Ishikawa (cell line): ENCODE measurements at regions not wholly inside any gene's neighbourhood (a gene's known extent, or its start where the extent isn't known, plus 50 kb on each side); places are given as distances from the start of the nearest gene placed in this dataset.

ENCODE experiments used
- CEBPB ChIP-seq: IDR thresholded peaks from 2 replicates; pipeline ENCODE4 v1.6.1; 2012
- CREB1 ChIP-seq: IDR thresholded peaks from 2 replicates; pipeline ENCODE4 v1.6.1; 2012; ENCODE audit warnings: low read depth
- EGR1 ChIP-seq: IDR thresholded peaks from 2 replicates; pipeline ENCODE4 v1.6.1; 2012
- EP300 ChIP-seq: IDR thresholded peaks from 2 replicates; pipeline ENCODE4 v1.6.1; 2012; ENCODE audit warnings: borderline replicate concordance
- FOXM1 ChIP-seq: IDR thresholded peaks from 2 replicates; pipeline ENCODE4 v1.6.1; 2012; ENCODE audit warnings: low read depth, borderline replicate concordance
- MAX ChIP-seq: IDR thresholded peaks from 2 replicates; pipeline ENCODE4 v1.6.1; 2012
- NFIC ChIP-seq: IDR thresholded peaks from 2 replicates; pipeline ENCODE4 v1.6.1; 2012
- RAD21 ChIP-seq: IDR thresholded peaks from 2 replicates; pipeline ENCODE4 v1.6.1; 2012; ENCODE audit warnings: low read depth
- REST ChIP-seq: IDR thresholded peaks from 2 replicates; pipeline ENCODE4 v1.6.1; 2012; ENCODE audit warnings: low read depth, mild to moderate bottlenecking
- TAF1 ChIP-seq: IDR thresholded peaks from 2 replicates; pipeline ENCODE4 v1.6.1; 2012; ENCODE audit warnings: low read depth, mild to moderate bottlenecking
- TCF12 ChIP-seq: IDR thresholded peaks from 2 replicates; pipeline ENCODE4 v1.6.1; 2012; ENCODE audit warnings: low read depth
- TEAD4 ChIP-seq: IDR thresholded peaks from 2 replicates; pipeline ENCODE4 v1.6.1; 2012
- USF1 ChIP-seq: IDR thresholded peaks from 2 replicates; pipeline ENCODE4 v1.6.1; 2012
- YY1 ChIP-seq: IDR thresholded peaks from 2 replicates; pipeline ENCODE4 v1.6.1; 2012; ENCODE audit warnings: low read depth
- ZBTB7A ChIP-seq: IDR thresholded peaks from 2 replicates; pipeline ENCODE4 v1.6.1; 2012; ENCODE audit warnings: low read depth

- no peak for TF ChIP-seq TCF12
- no peak for TF ChIP-seq FOXM1
- no peak for TF ChIP-seq EGR1
- no peak for TF ChIP-seq CREB1
- TF ChIP-seq RAD21, result no peak
- TF ChIP-seq TEAD4, result no peak
- no peak for TF ChIP-seq REST
- no peak for TF ChIP-seq USF1
- TF ChIP-seq NFIC, result no peak
Measured at GRCh38 chr2:12430407-12431133, 286.2 kb upstream of the TRIB2 start.

GRCh38 chr2:12432985-12433625, 283.6 kb upstream of the TRIB2 start:
- no peak for TF ChIP-seq EGR1
- TF ChIP-seq TEAD4, result no peak
- no peak for TF ChIP-seq USF1
- TF ChIP-seq NFIC, result no peak
- TF ChIP-seq ZBTB7A, result no peak
- TF ChIP-seq CEBPB, result no peak
- TF ChIP-seq CREB1, result no peak
- TF ChIP-seq EP300, result no peak
- TF ChIP-seq MAX, result no peak
- no peak for TF ChIP-seq RAD21
- TF ChIP-seq TCF12, result no peak
- TF ChIP-seq TAF1, result no peak
- TF ChIP-seq REST, result no peak
- no peak for TF ChIP-seq FOXM1
- no peak for TF ChIP-seq YY1

GRCh38 chr2:12433626-12433990, 283.1 kb upstream of the TRIB2 start:
- TF ChIP-seq MAX (no peak), YY1 (no peak), EP300 (no peak), CREB1 (no peak), RAD21 (peak; percentile 20; the same call in 1 of the 2 replicates)

GRCh38 chr2:12434630-12435098, 282.1 kb upstream of the TRIB2 start:
- TF ChIP-seq RAD21, result no peak
- no peak for TF ChIP-seq FOXM1
- TF ChIP-seq YY1, result no peak
- TF ChIP-seq EGR1, result no peak
- TF ChIP-seq REST, result no peak
- no peak for TF ChIP-seq TEAD4
- TF ChIP-seq TAF1, result no peak
- TF ChIP-seq MAX, result no peak
- TF ChIP-seq ZBTB7A, result no peak
- no peak for TF ChIP-seq NFIC
- no peak for TF ChIP-seq EP300
- TF ChIP-seq USF1, result no peak
- no peak for TF ChIP-seq CREB1
- TF ChIP-seq CEBPB, result no peak
- TF ChIP-seq TCF12, result no peak
